Left renal pelvis (tissue), 4 donors: ENCODE measurements at regions not wholly inside any gene's neighbourhood (a gene's known extent, or its start where the extent isn't known, plus 50 kb on each side); places are given as distances from the start of the nearest gene placed in this dataset.

Experiments
- DNase-seq, 4 donors: peaks; one replicate each; pipeline ENCODE4 v3.0.0-alpha.2; 2013; ENCODE audit warnings: low read depth in 4 of 4, low spot score in 3 of 4

GRCh38 chr1:110816945-110817344 is 56.0 kb upstream of the CD53 start:
- no peak for DNase-seq

- no peak for DNase-seq
Measured at GRCh38 chr1:110811529-110811928, 61.4 kb upstream of the CD53 start.

GRCh38 chr1:110800079-110800478 is 72.9 kb upstream of the CD53 start:
- DNase-seq = no peak

- no peak for DNase-seq
Measured at GRCh38 chr1:110798691-110799256, 74.2 kb upstream of the CD53 start.

- DNase-seq = no peak
Measured at GRCh38 chr1:110788673-110789072, 84.3 kb upstream of the CD53 start.

- no peak for DNase-seq
Measured at GRCh38 chr1:110787328-110788071, 85.4 kb upstream of the CD53 start.

GRCh38 chr1:110786802-110787327 is 86.1 kb upstream of the CD53 start:
- DNase-seq = no peak

GRCh38 chr1:110785612-110786011 is 87.3 kb upstream of the CD53 start:
- DNase-seq = no peak

- no peak for DNase-seq
Measured at GRCh38 chr1:110785055-110785454, 87.9 kb upstream of the CD53 start.

GRCh38 chr1:110783292-110783918 is 89.5 kb upstream of the CD53 start:
- peak in 2 of 4 donors; percentile 24 to 27 for DNase-seq

- no peak for DNase-seq
Measured at GRCh38 chr1:110781525-110781924, 91.4 kb upstream of the CD53 start.

- peak in 3 of 4 donors; percentile 51 to 55 (median 55) for DNase-seq
Measured at GRCh38 chr1:110780600-110781484, 92.1 kb upstream of the CD53 start.

GRCh38 chr1:110779636-110780035 is 93.3 kb upstream of the CD53 start:
- no peak for DNase-seq

GRCh38 chr1:110778821-110779220 is 94.1 kb upstream of the CD53 start:
- DNase-seq = no peak

GRCh38 chr1:110777228-110777627 is 95.7 kb upstream of the CD53 start:
- no peak for DNase-seq

GRCh38 chr1:110774398-110774797 is 98.5 kb upstream of the CD53 start:
- no peak for DNase-seq

GRCh38 chr1:110773813-110774212 is 99.1 kb upstream of the KCNA3 start:
- DNase-seq = no peak

GRCh38 chr1:110771245-110772022 is 96.7 kb upstream of the KCNA3 start:
- no peak for DNase-seq

GRCh38 chr1:110770832-110771231 is 96.1 kb upstream of the KCNA3 start:
- no peak for DNase-seq

GRCh38 chr1:110768605-110769004 is 93.9 kb upstream of the KCNA3 start:
- DNase-seq = no peak
